A549 (cell line): ENCODE measurements at regions not wholly inside any gene's neighbourhood (a gene's known extent, or its start where the extent isn't known, plus 50 kb on each side); places are given as distances from the start of the nearest gene placed in this dataset.

ENCODE experiments used
- RAD21 ChIP-seq, 2 experiments: fragments of >200 bp in 1 of 2; sonication (Bioruptor Twin) in 1 of 2; formaldehyde crosslinking in 1 of 2; IDR thresholded peaks in 1 of 2; conservative IDR thresholded peaks in 1 of 2; 2 replicates in 1 of 2; 3 replicates in 1 of 2; pipeline ENCODE4 v1.6.1; 2012 to 2018; ENCODE audit warnings: inconsistent platforms in 1 of 2
- TF ChIP-seq, protein P1 (sequence below): fragments of >200 bp; sonication (Bioruptor Twin); formaldehyde crosslinking; IDR thresholded peaks from 3 replicates; pipeline ENCODE4 v1.5.1; 2016

GRCh38 chr12:91383099-91383498, 200.5 kb upstream of the DCN start:
- TF ChIP-seq, protein P1, sequence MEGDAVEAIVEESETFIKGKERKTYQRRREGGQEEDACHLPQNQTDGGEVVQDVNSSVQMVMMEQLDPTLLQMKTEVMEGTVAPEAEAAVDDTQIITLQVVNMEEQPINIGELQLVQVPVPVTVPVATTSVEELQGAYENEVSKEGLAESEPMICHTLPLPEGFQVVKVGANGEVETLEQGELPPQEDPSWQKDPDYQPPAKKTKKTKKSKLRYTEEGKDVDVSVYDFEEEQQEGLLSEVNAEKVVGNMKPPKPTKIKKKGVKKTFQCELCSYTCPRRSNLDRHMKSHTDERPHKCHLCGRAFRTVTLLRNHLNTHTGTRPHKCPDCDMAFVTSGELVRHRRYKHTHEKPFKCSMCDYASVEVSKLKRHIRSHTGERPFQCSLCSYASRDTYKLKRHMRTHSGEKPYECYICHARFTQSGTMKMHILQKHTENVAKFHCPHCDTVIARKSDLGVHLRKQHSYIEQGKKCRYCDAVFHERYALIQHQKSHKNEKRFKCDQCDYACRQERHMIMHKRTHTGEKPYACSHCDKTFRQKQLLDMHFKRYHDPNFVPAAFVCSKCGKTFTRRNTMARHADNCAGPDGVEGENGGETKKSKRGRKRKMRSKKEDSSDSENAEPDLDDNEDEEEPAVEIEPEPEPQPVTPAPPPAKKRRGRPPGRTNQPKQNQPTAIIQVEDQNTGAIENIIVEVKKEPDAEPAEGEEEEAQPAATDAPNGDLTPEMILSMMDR, result no peak
- TF ChIP-seq RAD21 (conservative IDR thresholded peaks at IDR 0.05 in 1 of 2, IDR thresholded peaks at IDR 0.05 in 1 of 2), result no peak
